Kidney epithelial cell (primary cell): ENCODE measurements at regions not wholly inside any gene's neighbourhood (a gene's known extent, or its start where the extent isn't known, plus 50 kb on each side); places are given as distances from the start of the nearest gene placed in this dataset.

Experiments
- DNase-seq: peaks from one replicate; pipeline ENCODE4 v3.0.0-alpha.2; 2010; ENCODE audit warnings: low read depth
- H3K27me3 ChIP-seq: 2 replicates; pipeline ENCODE4 v1.6.0; 2011; ENCODE audit warnings: low read length; ENCODE audit not compliant: control insufficient read depth, insufficient read depth
- H3K36me3 ChIP-seq: 2 replicates; pipeline ENCODE4 v1.5.1; 2011; ENCODE audit warnings: low read length; ENCODE audit not compliant: control insufficient read depth, insufficient read depth
- H3K4me3 ChIP-seq: 2 replicates; pipeline ENCODE4 v1.5.1; 2011; ENCODE audit warnings: low read depth, mild to moderate bottlenecking, control low read depth, low read length
- CTCF ChIP-seq: IDR thresholded peaks from 2 replicates; pipeline ENCODE4 v1.5.1; 2011; ENCODE audit warnings: mild to moderate bottlenecking, moderate library complexity, low read length, control low read depth, inconsistent platforms; ENCODE audit not compliant: insufficient read depth, poor library complexity, severe bottlenecking

- Histone ChIP-seq H3K27me3 (no peaks in the 10 kb centered on the region), H3K4me3 (no peak overlapping the region), H3K36me3 (no peaks in the 10 kb centered on the region)
- DNase-seq = no peak
- TF ChIP-seq CTCF = no peak
Observed at GRCh38 chr16:35449663-35450062, 1990.3 kb downstream of the TP53TG3F start.

- Histone ChIP-seq H3K4me3 (no peak overlapping the region), H3K27me3 (no peaks in the 10 kb centered on the region), H3K36me3 (no peaks in the 10 kb centered on the region)
- no peak for TF ChIP-seq CTCF
- no peak for DNase-seq
Observed at GRCh38 chr16:35450648-35451047, 1991.2 kb downstream of the TP53TG3F start.

GRCh38 chr16:35452471-35452870 is 1993.1 kb downstream of the TP53TG3F start:
- DNase-seq = no peak
- Histone ChIP-seq H3K27me3 (no peaks in the 10 kb centered on the region), H3K36me3 (no peaks in the 10 kb centered on the region), H3K4me3 (no peak overlapping the region)
- TF ChIP-seq CTCF = no peak

- TF ChIP-seq CTCF = no peak
- Histone ChIP-seq H3K4me3 (no peak overlapping the region), H3K36me3 (no peaks in the 10 kb centered on the region), H3K27me3 (no peaks in the 10 kb centered on the region)
- DNase-seq = no peak
Observed at GRCh38 chr16:35463358-35463757, 2003.9 kb downstream of the TP53TG3F start.

GRCh38 chr16:35480361-35480760 is 2020.9 kb downstream of the TP53TG3F start:
- TF ChIP-seq CTCF = no peak
- no peak overlapping the region for H3K4me3 ChIP-seq
- DNase-seq = no peak
- H3K27me3 ChIP-seq = no peaks in the 10 kb centered on the region
- no peaks in the 10 kb centered on the region for H3K36me3 ChIP-seq

GRCh38 chr16:35480988-35481387 is 2021.6 kb downstream of the TP53TG3F start:
- DNase-seq = no peak
- H3K4me3 ChIP-seq = no peak overlapping the region
- no peak for TF ChIP-seq CTCF
- H3K36me3 ChIP-seq = no peaks in the 10 kb centered on the region
- H3K27me3 ChIP-seq = no peaks in the 10 kb centered on the region
